SKM-1 treated with dmso at 0.1 percent for 144 hours (cell line): ENCODE measurements at regions not wholly inside any gene's neighbourhood (a gene's known extent, or its start where the extent isn't known, plus 50 kb on each side); places are given as distances from the start of the nearest gene placed in this dataset.

Experiments
- DNase-seq: peaks from one replicate; lab custom pipeline; 2025; ENCODE audit not compliant: unreplicated experiment; lab: John Stamatoyannopoulos, UW

DNA sequence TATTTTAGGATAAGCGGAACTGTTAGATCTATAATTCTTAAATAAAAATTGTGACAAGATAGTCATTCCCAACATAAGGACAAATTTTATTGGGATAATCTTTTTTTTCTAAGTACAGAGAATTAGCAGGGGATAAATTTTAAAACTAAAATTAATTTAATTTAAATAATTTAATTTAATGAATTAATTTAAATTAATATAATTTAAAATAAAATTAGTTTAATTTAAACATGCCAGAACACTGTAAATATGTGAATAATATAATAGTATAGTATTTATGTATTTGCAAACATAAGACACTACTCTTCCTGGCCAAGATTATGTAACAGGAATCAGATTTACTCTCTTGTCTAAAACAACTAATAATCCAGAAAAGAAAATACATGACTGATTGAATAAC, 1055.9 kb downstream of the PDHA2 start:
- no peak for DNase-seq

DNA sequence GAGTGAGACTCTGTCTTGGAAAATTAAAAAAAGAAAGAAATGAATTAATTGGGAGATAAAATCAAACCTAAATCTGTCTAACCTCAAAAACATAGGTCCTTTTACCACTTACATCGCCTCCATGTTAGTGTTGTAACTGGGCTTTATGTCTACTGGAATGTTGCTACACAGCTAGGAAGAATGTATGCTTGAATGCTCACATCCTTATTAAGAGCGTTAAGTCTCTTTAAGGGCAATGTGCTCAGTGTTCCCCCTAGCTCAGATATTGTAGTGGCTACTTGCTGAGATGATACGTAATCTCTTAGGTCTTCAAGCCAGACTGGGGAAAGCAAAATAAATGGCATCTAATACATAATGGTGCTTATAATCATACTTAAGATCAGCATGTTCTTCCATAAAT, 1072.8 kb downstream of the PDHA2 start:
- no peak for DNase-seq

DNA sequence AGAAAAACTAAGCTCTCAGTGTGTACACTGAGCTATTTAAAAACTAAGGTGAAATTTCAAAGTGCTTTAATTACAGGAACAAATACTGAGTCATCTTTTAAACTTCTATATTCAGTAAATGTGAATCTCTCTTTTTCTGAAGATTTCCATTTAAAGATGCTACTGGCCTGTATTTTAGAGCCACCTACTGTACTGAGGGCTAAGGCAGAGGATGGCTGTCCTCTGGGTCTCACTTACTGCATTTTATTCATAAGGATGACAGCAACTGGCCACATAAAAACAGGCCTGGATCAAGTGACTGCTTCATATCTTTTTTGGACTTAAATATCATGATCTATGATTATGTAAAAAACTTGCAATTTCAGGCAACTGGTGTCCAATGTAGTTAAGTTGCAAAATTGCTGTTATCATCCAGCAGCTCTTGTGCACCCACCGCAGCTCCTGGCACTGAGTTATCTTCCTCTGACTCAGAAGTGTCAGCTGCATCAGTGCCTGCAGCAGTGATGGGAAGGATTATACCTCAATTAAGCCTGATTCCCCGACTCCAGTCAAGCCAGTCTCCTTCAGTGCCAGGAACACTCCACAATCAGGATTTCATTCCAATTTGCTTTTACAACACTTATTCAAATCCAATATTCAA, 1073.7 kb downstream of the PDHA2 start:
- no peak for DNase-seq

DNA sequence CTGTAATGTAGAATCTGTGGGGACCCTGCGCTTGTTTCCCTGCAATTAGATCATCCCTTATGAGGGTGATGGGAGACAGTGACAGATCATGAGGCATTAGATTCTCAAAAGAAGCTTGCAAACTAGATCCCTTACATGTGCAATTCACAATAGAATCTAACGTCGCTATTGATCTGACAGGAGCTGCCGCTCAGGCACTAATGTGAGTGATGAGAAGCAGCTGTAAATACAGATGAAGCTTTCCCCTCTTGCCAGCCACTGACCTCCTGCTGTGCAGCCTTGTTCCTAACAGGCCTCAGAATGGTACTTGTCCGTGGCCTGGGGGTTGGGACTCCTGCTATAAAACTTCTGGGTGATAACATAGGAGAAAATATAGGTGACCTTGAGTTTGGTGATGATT, 1076.8 kb downstream of the PDHA2 start:
- DNase-seq = no peak

DNA sequence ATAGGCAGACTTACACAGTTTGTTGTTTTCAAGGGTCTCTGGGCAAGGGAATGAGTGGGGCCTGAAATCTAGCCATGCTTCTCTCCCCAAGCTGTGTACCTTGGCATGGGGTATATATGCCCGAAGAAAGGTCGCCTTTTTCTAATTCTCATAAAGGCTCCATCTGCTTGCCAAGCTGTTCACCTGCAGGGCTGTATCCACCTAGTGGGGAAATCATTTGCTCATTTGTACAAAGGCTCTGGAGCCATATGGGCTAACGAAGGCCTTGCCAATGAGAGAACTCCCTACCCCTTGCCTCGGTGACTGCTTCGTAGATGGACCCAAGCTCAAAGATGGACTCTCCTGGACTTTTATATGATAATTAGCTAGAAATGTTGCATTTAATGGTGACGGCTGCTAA, 1097.0 kb downstream of the PDHA2 start:
- no peak for DNase-seq

DNA sequence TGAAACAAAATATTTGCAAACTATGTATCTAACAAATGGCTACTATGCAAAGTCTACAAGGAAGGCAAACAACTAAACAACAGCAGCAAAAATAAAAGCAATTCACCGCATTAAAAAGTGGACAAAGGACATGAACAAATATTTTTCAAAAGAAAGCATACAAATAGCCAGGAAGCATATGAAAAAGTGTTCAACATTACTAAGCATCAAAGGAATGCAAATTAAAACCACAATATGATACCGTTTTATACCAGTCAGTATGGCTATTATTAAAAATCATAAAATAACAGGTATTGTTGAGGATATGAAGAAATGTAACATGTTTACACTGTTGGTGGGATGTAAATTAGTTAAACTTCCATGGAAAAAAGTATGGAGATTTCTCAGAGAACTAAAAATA, 1106.7 kb downstream of the PDHA2 start:
- DNase-seq = no peak

DNA sequence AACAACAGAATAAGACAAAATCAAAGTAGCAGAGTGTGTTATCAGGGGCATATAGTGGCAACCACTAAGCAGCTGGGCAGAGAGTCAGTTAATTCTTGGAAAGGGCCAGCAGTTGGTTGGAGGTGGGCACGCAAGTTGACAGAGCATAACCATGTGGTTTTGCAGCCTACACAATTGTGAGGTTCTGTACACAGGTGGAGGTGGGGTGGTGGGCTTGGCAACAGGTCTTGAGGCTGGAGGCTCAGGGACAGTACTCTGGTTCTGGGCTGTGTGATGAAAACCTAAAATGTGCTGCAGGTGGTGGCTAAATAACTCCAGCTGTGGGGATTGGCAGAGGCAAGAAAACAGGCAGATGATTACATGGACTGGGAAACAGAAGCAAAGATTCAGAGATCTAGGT, 1112.7 kb downstream of the PDHA2 start:
- no peak for DNase-seq

DNA sequence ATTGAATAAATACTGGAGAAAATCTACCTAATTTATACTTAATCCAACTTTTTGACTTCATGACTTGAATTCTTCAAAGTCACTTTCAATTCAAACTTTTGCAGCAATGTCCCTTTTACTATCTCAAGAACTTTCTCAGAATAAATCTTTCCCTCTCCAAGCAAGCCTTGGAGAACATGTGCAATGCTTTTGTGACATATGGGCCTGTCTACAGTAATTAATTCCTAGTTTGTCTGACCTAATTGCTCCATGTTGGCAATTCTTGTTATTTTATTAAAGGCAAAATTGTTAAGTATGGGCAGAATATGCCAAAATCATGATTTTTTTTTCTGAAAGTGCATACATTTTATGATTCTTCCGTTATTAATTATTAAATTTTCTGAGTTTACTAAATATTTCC, 1115.3 kb downstream of the PDHA2 start:
- DNase-seq = no peak

DNA sequence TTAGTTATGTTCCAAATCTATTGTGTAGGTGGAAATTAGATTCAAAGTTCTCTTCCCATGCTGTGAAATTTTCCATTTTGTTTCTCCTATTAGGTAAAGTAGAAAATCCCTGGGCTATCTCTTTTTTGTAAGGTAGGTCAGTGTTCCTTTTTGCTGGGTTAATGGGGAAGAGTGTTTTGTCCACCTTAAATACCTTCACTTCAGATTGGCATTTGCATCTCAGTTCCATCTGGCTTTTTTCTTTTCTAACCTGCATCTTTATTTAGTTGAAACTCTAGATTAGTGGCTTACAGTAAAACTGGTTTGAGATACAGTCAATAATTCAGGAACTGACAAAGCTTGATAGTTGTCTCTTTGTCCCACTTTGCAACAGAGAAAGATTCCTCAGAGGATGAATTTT, 1115.8 kb downstream of the PDHA2 start:
- DNase-seq = no peak

DNA sequence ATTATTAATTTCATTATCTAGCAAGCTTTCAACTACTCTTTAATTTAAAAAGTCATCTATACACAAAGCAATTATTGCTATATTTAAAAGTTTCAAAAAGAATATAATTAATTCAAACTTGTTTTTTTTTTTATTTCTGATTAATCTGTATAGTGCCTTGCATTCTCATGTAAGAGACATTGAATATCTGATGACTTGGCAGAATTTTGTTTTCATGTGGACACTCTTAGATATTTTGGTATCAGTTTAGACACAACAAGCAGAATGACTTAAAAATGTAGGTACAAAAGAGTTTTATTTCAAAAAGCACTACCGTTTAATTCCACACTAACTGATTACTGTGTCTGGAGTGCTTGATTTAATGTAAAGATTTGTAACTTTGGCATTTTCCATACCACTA, 1129.6 kb downstream of the PDHA2 start:
- no peak for DNase-seq

DNA sequence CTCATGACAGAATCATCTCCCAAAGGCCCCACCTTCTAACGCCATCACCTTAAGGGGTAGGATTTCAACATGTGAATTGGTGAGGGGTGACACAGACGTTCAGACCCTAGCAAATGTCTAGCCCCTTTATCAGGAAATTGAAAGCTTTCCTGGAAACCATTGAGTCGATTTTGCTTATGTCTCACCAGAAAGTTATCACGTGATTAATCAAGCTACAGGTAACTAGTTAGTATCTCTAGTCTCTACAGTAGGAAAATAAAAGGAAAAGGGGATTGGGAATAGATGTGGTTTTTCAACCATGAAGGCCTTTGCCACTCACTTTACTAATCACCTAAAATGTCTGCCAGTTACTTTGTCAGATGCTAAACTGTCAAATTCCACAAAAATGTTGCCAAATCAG, 1133.0 kb downstream of the PDHA2 start:
- DNase-seq = no peak

DNA sequence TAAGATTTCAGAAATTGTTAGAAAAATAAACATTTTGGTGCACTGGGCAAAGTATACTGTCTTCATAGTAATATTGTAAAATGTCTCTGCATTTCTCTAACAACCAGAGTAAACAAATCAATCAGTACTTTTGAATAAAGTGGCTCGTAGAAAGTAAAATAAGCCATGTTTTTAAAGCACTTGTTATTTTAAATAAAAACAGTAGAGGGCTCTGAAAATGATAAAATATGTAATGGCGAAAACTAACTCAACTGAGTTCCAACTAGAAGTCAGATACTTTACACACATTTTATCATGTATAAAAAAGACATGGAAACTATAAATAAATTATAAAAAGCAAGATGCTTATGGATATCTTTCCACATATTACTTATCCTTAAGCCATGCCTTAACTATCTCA, 1134.4 kb downstream of the PDHA2 start:
- DNase-seq = no peak

DNA sequence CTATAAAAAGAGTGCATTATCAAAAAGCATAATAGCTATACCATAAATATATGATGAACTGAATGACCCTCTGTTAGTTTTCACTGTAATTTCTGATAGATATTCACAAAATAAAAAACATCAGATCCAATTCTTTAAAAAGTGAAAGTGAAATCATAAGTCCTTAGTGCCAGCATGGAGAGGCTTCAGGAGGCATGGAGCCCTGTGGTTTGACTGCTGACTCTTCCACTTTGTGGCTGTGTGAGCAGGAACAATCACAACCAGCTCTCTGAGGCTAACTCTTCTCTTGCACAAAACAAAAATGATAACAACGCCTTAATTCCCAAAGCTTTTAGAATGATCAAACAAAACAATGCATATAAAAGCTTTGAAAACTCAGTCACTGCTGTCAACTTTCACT, 1143.9 kb downstream of the PDHA2 start:
- no peak for DNase-seq

DNA sequence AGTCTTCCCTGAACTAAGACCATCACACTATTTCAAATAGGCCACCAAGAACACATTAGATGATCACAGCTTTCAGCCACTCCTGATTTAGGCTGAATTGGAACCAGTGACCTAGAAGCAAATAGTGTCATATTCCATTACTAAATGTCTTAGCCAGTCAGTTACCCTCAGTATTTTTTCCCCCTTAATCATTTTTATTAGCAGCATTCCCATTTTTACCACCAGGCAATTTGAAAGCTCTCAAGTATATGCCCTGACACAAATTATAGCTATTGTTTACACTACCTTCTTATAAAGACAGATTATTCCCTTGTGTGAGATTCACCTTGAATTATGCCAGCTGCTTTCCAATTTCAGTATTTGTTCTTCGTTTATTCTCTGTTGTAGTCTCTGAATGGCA, 1146.9 kb downstream of the PDHA2 start:
- no peak for DNase-seq

DNA sequence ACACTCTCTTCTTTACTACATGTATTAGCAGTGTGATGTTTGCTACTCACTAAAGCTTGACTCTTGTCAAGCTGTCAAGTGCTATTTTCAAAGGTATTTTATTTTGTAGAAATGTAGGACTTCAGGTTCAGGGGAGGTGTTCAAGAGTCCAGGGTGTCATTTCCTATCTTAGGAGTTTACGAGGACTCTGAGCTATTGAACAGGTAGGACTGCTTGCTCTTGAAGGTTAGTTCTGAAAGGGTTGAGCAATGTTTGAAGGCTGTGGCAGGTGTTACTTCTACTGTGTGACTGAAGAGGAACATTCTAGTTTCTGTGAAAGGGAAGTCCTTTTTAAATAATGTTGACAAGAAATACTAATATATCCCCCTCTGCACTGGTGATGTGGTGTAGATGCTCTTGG, 1151.2 kb downstream of the PDHA2 start:
- no peak for DNase-seq

DNA sequence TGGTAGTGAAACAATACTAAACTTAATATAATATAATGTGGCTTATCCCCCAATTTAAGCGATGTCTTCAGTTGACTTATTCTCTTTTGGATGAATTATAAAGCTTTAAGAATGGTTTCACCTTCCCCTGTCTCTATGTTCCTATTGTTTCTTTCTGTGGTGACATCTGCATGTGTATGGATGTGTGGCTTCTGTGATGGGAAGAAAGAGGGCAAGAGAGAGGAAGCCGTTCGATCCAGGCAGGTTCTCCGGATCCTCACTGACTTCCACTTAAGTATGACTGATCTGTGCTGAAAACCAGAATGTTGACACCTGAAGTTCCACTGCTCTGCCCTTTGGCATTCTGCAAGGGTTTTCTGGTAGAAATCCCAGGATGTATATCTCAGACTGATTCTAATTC, 1150.8 kb downstream of the STPG2 start:
- no peak for DNase-seq

DNA sequence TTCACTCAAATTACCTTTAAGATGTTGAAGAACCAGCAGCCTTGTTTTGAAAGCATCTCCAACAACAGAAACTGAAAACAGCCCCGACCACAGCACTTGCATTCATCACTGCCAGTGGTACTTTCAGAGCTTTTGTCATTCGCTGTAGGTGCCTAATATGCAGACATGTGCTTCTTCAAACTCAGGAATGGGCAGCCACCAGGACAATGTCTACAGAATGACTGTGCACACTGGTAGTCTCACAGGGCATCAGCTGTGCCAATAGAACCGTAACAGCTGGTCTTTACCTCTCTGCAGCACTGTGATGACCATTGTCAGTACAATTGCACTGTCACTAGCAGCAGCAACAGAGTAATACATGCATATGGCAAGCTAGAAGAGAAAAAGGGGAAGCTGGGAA, 1149.7 kb downstream of the STPG2 start:
- no peak for DNase-seq

DNA sequence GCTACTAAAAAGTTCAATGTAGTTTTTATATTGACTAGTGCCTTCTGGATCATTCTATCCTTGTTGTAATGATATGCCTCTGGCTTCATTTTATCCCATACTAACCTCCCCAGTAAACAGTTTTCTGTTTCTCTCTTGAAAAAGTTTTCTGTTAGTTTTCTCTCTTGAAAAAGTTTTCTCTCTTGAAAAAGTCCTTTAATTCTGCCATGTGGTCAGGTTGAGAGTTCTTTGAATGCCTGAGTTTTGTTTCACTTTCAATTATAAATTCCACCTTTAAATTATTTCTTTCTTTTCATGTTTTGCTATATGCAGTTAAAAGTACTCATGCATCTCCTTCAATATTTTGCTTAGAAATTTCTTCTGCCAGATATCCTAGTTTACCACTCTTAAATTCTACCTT, 1139.6 kb downstream of the STPG2 start:
- no peak for DNase-seq

DNA sequence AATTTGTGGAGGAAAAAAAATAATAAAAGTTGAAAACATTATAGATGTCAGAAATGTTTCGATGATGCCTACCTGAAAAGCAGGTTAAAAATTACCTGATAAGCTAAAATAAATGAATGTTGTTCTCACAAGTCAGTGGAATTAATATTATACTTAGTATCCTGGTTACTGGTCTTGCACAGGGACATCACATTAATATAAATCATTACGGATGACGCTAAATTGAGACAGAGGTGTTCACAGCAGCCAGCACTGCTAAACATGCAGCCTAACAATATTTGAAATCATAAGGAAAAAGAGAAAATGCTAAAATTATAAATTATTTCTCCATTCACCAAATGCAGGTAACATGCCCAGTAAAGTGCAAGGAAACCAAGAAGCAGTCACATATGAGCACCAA, 1130.0 kb downstream of the STPG2 start:
- DNase-seq = no peak

DNA sequence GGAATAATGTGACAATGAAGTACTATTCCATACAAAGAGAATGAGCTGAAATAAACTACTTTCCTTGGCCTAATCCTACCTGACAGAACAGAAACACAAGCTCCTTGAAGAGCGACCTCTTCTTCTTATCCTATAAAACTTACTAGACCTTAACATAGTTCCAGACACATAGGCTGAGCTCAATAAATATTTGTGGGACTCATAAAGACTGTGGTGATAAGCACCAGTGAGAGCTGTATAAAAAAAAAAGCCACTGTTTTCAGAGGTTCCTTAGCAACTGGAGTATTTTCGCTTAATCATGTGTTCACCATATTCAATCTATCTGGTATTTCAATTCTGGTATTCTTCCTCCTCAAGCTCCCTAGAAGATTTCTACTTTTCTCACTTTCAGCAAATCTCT, 1129.6 kb downstream of the STPG2 start:
- no peak for DNase-seq

DNA sequence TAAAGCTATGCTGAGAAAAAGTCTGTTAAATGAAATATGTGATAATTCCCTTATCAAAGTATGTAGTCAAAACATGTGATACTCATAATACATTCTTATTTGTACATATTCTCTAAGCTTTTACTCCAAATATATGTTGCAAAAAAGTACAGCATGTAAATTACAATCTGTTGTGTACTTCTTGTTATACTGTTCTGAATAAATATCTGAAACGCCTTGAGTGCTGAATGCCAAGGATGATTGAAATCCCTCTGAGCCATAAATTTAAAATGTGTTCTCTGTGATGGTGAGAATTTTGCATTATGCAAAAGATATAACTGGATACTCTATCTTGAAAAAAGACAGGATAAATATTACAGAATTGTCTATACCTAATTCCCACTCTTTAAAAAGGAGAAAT, 1128.0 kb downstream of the STPG2 start:
- no peak for DNase-seq

DNA sequence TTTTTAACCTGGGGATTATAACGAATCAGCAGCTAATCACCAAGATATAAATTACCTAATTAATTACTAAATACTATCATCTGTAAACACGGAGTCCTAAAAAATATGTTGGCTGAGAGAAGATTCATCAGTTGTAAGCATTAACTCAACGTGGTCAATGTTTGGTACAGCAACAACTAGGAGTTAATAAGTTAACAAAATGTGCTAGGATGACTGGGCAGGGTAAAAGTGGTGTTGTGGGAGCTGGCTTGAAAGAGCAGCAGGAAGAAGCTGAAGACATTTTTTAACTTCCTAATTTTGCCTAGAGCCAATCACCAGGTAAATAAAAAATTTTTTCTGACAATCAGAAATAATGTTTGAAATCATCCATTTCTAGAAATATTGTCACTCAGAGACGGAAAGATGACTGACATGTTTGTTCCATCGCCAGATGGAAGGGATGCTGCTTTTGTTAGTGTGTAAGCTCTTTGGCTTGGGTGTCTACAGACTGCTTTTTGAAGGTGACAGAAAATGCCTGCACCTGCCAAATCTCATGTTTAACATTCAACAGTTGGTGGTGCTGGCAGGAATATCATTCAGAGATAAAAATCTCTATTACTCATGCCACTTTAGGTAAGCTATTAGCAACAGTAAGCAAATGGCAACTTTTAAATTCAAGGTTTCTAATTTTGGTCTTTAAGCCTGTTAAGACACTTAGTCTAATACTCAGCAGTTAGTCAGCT, 1126.9 kb downstream of the STPG2 start:
- DNase-seq = no peak

DNA sequence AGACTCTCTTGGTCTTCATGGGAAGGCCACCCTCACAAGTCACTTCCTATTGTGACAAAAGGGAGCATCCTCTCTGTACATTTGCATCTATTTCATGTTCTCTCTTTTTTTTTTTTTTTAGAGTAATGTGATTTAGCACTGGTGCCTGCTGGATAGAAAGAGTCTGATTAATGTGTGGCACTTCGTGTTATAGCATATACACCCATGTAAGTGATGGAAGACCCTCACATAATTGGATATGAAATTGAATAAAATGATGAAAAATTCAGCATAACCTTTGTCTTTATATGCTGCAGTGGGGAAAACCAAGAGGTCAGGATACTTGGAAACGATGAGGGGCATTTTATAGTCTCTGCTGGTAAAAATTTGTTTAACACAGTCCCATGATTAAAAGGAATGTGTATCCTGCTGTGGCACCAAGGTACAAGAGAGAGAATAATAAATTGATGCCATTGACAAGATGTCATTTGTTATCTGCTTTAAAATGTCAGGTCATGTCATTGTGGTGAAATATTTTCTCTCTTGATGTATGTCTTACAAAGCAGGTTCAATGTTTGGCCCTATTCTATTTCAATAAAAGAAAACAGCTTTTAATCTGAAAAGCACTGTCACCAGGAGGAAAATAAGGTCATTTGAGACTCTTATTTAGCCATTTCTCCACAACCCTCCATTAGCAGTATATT, 1115.4 kb downstream of the STPG2 start:
- no peak for DNase-seq
